ENCODE measurements at regions not wholly inside any gene's neighbourhood (a gene's known extent, or its start where the extent isn't known, plus 50 kb on each side); places are given as distances from the start of the nearest gene placed in this dataset.

DNA sequence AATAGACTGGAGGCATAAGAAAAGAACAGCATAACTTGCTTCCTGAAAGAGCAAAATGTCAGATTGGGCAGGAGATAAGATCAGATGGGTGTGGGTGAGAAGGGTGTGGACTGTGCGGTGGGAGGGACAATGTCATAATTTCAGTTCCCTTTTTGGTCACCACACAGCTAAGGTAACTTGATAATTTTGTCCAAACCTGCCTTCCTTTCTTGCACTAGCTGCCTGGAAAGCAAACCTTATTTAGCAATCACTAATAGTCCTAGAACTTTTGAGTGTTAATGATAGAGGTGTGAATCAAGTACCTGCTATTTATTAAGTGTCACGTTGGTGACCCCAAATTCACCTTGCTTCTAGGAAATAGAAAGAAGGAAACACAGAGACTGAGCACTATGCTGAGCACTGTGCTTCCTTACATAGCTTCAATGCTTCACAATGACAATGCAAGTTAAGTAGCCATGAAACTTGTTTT lies 72.4 kb upstream of the SP4 start:
- no peak for TF ChIP-seq EP300 (IDR thresholded peaks at IDR 0.05)
- TF ChIP-seq POLR2A (IDR thresholded peaks at IDR 0.05), result no peak

All from suprapubic skin (tissue), 2 donors.